HG02588 (cell line): ENCODE measurements at regions not wholly inside any gene's neighbourhood (a gene's known extent, or its start where the extent isn't known, plus 50 kb on each side); places are given as distances from the start of the nearest gene placed in this dataset.

Source experiments
- ATAC-seq: cut with Tn5 transposase; IDR thresholded peaks from one replicate; pipeline ENCODE4 v1.9.1; 2021; ENCODE audit warnings: mild to moderate bottlenecking, moderate library complexity; ENCODE audit not compliant: unreplicated experiment

- ATAC-seq, result no peak
Measured at GRCh38 chrX:42456176-42456700, 321.7 kb downstream of the PPP1R2C start.

GRCh38 chrX:42450228-42450627 is 327.7 kb downstream of the PPP1R2C start:
- no peak for ATAC-seq

DNA sequence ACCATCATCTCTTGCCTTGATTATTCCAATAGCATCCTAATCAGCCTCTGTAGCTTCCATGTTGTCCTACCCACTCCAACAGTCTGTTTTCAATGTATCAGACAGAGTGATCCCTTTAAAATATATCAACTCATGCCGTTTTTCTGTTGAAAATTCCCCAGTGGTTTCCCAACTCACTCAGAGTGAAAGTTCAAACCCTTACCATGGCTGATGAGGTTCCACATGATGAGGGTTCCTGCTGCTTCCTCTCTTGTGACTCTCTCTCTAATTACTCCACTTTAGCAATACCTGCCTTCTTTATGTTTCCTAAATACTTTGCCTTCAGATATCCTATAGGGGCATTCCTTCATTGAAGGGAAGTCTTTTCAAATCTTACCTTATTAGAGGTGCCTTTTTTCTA is 334.7 kb downstream of the PPP1R2C start:
- ATAC-seq, result no peak

GRCh38 chrX:42442745-42443144 is 335.2 kb downstream of the PPP1R2C start:
- no peak for ATAC-seq

- ATAC-seq, result no peak
Measured at GRCh38 chrX:42437211-42437610, 340.8 kb downstream of the PPP1R2C start.

- ATAC-seq, result no peak
Measured at GRCh38 chrX:42434458-42435166, 343.4 kb downstream of the PPP1R2C start.

DNA sequence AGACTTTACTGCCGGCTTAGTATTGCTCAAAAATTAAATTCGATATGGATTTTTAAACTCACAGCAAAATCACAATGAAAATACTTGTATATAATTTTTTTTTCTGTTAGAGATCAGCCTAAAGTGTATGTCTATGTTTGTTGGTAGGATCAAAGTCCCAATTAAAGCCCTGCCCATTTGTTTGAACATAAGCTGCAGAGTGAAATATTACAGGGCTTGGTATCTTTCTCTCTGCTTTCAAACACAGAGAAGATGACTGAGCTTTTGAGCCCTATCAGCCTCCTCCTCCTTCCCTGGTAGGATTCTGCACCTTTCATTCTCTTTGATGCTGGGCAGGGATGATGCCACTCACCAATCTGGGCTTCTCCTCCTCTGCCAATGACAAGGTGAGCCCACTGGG is 345.4 kb downstream of the PPP1R2C start:
- no peak for ATAC-seq

GRCh38 chrX:42422961-42423360 is 355.0 kb downstream of the PPP1R2C start:
- ATAC-seq, result no peak

GRCh38 chrX:42420426-42420825 is 357.5 kb downstream of the PPP1R2C start:
- no peak for ATAC-seq

DNA sequence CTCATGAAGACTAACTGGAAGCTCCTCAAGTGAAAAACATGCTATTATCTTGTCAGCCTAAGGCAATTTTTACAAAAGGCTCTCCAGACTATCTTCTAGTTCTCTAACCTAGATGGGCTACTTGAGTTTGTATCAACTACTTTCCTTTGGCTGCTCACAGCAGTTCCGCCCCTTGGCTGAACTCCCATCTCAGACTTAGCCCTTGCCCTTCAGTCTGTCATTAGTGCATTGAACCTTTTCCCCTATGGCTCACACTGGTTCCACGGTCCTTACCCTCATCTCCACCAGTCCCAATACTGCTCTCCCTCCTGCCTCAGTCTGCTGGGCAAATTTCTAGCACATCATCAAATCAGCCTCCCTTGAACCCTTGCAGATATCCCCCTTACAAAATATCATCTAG is 362.3 kb downstream of the PPP1R2C start:
- ATAC-seq, result no peak

DNA sequence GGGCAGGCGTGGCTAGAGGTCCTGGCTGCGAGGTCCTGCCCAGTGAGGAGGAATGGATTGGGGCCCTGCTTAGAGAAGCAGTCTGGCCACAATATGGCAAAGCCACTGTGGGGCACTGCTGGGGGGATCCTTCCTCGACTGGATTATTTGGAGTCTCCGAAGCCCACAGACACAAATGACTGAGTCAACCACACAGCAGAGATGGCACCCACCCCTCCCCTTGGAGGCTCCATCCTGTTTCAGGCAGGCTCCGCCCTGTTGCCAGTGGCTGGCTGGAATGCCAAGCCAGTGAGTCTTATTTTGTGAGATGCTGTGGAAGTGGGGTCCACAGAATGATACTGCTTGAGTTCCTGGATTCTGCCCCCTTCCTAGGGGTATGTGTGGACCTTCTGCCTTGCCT is 363.9 kb downstream of the PPP1R2C start:
- ATAC-seq, result no peak

GRCh38 chrX:42399632-42400024 is 378.3 kb downstream of the PPP1R2C start:
- ATAC-seq, result no peak

DNA sequence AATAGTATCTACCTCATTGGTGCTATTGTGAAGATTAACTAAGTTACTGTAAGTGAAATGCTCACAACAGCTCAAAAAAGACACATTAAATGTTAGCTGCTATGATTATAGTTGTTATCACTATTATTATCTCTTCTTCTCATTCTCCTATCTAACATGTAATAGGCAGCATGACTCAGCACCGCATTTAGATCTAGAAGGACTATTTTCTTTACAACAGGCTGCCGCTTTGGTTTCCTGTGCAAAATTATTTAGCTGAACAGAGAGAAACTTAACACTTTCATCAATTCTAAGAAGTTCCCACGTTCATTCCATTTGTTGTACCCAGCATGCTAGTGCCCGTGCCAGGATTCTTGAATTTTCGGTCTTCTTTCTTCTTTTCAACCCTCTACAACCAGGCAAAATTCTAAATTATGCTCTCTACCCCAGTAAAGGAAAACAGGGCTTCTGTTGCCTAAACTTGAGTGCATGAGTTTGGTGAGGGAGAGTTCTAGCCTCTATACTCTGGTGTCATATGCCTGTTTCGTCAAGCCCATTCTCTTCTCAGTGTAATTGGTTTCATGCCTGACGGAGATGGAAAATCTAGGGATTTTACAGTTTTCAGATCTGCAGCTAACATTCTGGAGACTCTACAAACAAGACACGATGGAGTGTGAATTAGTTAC is 378.9 kb downstream of the PPP1R2C start:
- no peak for ATAC-seq

DNA sequence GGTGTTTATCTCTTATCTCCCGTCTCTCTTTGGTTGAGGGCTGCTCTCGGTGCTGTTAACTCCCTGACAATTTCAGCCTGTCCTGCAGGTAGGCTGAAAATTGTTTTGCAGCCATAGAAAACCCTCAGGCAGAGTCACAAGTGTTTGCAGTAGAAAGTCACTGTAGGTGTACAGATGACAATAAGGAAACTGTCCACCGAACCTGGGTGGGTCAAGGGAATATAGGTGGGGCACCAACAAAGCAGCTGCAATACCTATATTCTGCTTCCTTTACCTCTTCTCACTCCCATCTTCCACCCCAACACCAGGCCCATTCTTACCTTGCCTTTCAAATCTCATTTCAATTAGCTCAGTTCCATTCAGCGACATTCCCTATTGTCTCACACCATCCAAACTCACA is 381.8 kb downstream of the PPP1R2C start:
- ATAC-seq, result no peak

GRCh38 chrX:42392846-42393245 is 385.1 kb downstream of the PPP1R2C start:
- ATAC-seq, result no peak

GRCh38 chrX:42386681-42387080 is 391.3 kb downstream of the PPP1R2C start:
- no peak for ATAC-seq

DNA sequence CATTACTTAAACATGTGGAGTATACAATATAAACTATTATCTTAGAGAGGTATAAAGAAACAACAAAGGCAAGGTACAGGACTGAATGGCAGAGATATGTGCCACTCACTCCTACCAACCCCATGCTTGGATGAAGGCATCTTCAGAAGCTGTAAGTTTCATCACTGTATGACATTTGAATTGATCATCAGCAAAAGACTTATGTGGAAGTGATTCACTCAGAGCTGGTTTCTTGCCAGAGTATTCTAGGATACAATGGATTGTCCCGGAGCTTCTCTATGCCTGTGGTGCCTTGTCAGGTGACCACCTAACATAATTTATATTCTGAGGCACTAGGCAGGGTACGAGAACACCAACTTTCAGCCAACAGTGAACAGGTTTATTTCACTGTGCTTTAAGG is 392.2 kb downstream of the PPP1R2C start:
- ATAC-seq, result no peak

DNA sequence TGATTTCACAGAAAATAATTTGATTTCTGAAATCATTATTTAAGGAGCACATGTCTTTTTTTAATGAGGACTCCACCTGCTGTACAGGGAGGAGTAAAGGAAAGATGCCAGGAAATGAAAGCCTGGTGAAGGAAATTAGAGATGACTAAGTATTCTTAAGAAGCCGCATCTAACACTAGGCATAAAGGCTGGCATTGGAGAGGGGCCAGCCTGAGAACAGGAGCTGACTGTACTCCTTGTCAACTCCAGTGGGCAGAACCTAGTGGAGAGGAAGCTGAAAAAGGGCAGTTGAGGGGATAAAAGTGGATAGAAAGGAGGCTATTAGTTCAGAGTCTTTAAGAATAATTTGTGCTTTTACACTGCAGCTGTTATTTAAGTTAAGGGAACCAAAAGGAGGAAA is 393.0 kb downstream of the PPP1R2C start:
- no peak for ATAC-seq

- ATAC-seq, result no peak
Measured at GRCh38 chrX:42378857-42379256, 399.1 kb downstream of the PPP1R2C start.

GRCh38 chrX:42375086-42375485 is 402.9 kb downstream of the PPP1R2C start:
- no peak for ATAC-seq

DNA sequence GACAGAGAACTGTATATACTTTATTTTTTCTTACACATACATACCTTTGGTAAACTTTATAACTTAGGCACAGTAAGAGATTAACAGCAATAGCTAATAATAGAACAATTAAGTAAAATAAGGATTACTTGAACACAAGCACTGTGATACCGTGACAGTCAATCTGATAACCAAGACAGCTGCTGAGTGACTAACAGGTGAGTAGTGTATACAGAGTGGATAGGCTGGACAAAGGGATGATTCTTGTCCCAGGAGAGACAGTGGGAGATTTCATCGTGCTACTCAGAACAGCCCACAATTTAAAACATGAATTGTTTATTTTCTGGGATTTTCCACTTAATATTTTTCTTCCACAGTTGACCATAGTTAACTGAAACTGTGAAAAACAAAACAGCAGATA is 411.8 kb downstream of the PPP1R2C start:
- ATAC-seq, result no peak

GRCh38 chrX:42362219-42362618 is 415.7 kb downstream of the PPP1R2C start:
- no peak for ATAC-seq
